ENCODE measurements at regions not wholly inside any gene's neighbourhood (a gene's known extent, or its start where the extent isn't known, plus 50 kb on each side); places are given as distances from the start of the nearest gene placed in this dataset.

DNA sequence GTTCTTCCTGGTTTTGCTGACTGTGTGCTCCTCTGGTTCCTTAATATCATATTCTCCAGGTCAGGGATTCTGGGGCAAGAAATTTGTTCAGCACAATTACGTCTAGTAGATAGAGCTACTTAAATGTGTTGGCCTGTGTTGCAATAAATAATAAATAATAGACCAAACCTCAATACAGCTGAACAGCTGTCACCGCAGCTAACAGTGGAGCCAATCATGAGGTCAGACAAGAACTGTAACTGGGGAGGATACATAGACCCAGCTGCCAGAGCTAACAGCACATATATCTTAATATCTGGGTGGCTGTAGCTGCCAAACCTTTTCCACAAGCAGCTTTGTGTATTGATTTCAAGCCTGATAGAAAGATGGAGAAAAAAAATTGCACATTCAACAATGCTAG lies 1596.3 kb upstream of the PCDH20 start:
- no peaks in the 10 kb centered on the region for H3K4me1 Mint-ChIP-seq (ENCODE audit: low read depth in 2 of 2)
- DNase-seq (ENCODE audit: low spot score), result no peak
- no peaks in the 10 kb centered on the region for H3K27me3 Mint-ChIP-seq
- no peak for ATAC-seq
- H3K36me3 Mint-ChIP-seq, result peaks cover 19% of the 10 kb centered on the region
- H3K27ac Mint-ChIP-seq, result no peak overlapping the region
- H3K9me3 Mint-ChIP-seq, result peaks cover 16% of the 10 kb centered on the region
- H3K4me3 Mint-ChIP-seq, result no peak overlapping the region

- no peaks in the 10 kb centered on the region for H3K27me3 Mint-ChIP-seq
Measured at GRCh38 chr13:63010072-63010658, 1594.5 kb upstream of the PCDH20 start.

DNA sequence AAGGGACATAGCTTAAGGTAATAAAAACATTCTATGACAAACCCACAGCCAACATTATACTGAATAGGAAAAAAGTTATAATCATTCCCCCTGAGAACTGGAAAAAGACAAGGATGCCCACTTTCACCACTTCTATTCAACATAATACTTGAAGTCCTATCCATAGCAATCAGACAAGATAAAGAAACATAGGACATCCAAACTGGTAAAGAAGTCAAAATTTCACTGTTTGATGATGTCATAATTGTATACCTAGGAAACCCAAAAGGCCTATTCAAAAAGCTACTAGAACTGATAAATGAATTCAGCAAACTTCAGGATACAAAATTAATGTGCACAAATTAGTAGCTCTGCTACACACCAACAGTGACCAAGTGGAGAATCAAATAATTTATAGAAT lies 1590.0 kb upstream of the PCDH20 start:
- Mint-ChIP-seq H3K9me3 (peaks cover 30% of the 10 kb centered on the region), H3K27me3 (no peaks in the 10 kb centered on the region), H3K36me3 (peaks cover 23% of the 10 kb centered on the region), H3K27ac (no peak overlapping the region), H3K4me1 (ENCODE audit: low read depth in 2 of 2) (no peaks in the 10 kb centered on the region), H3K4me3 (no peak overlapping the region)
- DNase-seq (ENCODE audit: low spot score), result no peak
- no peak for ATAC-seq

More at GRCh38 chr13:63010072-63010658, 1594.5 kb upstream of the PCDH20 start:
- no peak overlapping the region for H3K4me3 Mint-ChIP-seq
- H3K36me3 Mint-ChIP-seq, result peaks cover 25% of the 10 kb centered on the region
- H3K4me1 Mint-ChIP-seq (ENCODE audit: low read depth in 2 of 2), result no peaks in the 10 kb centered on the region
- ATAC-seq (no peak), DNase-seq (ENCODE audit: low spot score) (no peak)
- H3K27ac Mint-ChIP-seq, result no peak overlapping the region
- peaks cover 23% of the 10 kb centered on the region for H3K9me3 Mint-ChIP-seq

- no peak for ATAC-seq
- Mint-ChIP-seq H3K4me1 (ENCODE audit: low read depth in 2 of 2) (no peaks in the 10 kb centered on the region), H3K36me3 (no peaks in the 10 kb centered on the region), H3K9me3 (peaks cover 21% of the 10 kb centered on the region), H3K27me3 (no peaks in the 10 kb centered on the region), H3K27ac (no peak overlapping the region), H3K4me3 (no peak overlapping the region)
- no peak for DNase-seq (ENCODE audit: low spot score)
Measured at GRCh38 chr13:62997696-62998095, 1582.0 kb upstream of the PCDH20 start.

DNA sequence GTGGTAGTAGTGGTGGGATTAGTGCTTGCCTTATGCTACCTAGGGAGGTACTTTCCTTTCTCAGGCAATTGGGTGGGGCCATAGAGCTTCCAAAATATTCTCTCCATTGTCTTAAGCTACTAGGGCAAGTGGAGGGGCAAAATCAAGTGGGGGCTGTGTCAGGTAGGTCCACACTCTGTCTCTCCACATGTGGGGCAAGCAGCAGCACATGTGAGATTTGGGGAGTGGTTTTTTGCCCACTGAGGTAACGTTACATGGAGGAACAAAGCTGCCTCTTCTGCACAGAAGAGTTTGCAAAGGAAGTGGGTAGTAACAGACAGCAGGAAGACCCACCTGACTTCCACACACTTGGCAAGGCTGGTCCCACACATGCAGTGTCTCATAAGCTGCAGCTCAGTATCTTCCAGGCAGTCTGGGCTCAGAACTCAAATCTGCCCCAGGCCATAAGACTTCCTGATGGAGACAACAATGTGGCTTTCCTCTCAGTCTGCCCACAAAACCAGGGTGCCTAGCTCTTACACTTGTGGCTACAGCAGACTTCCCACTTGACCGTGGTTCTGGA lies 1581.5 kb upstream of the PCDH20 start:
- Mint-ChIP-seq H3K4me1 (ENCODE audit: low read depth in 2 of 2) (no peaks in the 10 kb centered on the region), H3K4me3 (no peak overlapping the region), H3K27ac (no peak overlapping the region), H3K9me3 (peaks cover 18% of the 10 kb centered on the region), H3K36me3 (no peaks in the 10 kb centered on the region), H3K27me3 (no peaks in the 10 kb centered on the region)
- ATAC-seq (no peak), DNase-seq (ENCODE audit: low spot score) (no peak)

GRCh38 chr13:62973804-62974203 lies 1558.2 kb upstream of the PCDH20 start:
- no peak overlapping the region for H3K4me3 Mint-ChIP-seq
- no peaks in the 10 kb centered on the region for H3K27me3 Mint-ChIP-seq
- H3K36me3 Mint-ChIP-seq, result peaks cover 12% of the 10 kb centered on the region
- no peaks in the 10 kb centered on the region for H3K4me1 Mint-ChIP-seq (ENCODE audit: low read depth in 2 of 2)
- no peak for ATAC-seq
- H3K27ac Mint-ChIP-seq, result no peak overlapping the region
- H3K9me3 Mint-ChIP-seq, result peaks cover 15% of the 10 kb centered on the region
- no peak for DNase-seq (ENCODE audit: low spot score)

DNA sequence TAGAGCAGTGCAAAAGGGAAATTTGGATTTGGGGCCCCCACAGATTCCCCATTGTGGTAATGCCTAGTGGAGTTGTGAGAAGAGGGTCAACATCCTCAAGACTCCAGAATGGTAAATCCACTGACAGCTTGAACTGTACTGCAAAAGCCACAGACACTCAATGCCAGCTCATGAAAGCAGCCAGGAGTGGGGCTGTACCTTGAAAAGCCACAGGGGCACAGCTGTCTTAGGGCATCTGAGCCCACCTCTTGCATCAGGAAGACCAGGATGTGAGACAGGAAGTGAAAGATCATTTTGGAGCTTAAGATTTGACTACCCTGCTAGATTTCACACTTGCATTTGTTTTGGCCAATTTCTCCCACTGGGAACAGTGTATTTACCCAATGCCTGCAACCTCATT lies 1548.9 kb upstream of the PCDH20 start:
- Mint-ChIP-seq H3K27ac (no peak overlapping the region), H3K9me3 (peaks cover 31% of the 10 kb centered on the region), H3K27me3 (no peaks in the 10 kb centered on the region), H3K4me3 (no peak overlapping the region), H3K4me1 (ENCODE audit: low read depth in 2 of 2) (no peaks in the 10 kb centered on the region), H3K36me3 (peaks cover 8% of the 10 kb centered on the region)
- DNase-seq (ENCODE audit: low spot score), result no peak
- no peak for ATAC-seq

- Mint-ChIP-seq H3K36me3 (peaks cover 4% of the 10 kb centered on the region), H3K9me3 (peaks cover 29% of the 10 kb centered on the region), H3K27me3 (no peaks in the 10 kb centered on the region), H3K4me3 (no peak overlapping the region), H3K4me1 (ENCODE audit: low read depth in 2 of 2) (no peaks in the 10 kb centered on the region), H3K27ac (no peak overlapping the region)
- DNase-seq (ENCODE audit: low spot score), result no peak
- ATAC-seq, result no peak
Measured at GRCh38 chr13:62960723-62961122, 1545.1 kb upstream of the PCDH20 start.

GRCh38 chr13:62933809-62934208 lies 1518.2 kb upstream of the PCDH20 start:
- no peak overlapping the region for H3K4me3 Mint-ChIP-seq
- H3K9me3 Mint-ChIP-seq, result peaks cover 17% of the 10 kb centered on the region
- H3K36me3 Mint-ChIP-seq, result peaks cover 11% of the 10 kb centered on the region
- DNase-seq (ENCODE audit: low spot score), result no peak
- H3K27ac Mint-ChIP-seq, result no peak overlapping the region
- H3K27me3 Mint-ChIP-seq, result no peaks in the 10 kb centered on the region
- H3K4me1 Mint-ChIP-seq (ENCODE audit: low read depth in 2 of 2), result no peaks in the 10 kb centered on the region
- ATAC-seq, result no peak

GRCh38 chr13:62932256-62932883 lies 1516.7 kb upstream of the PCDH20 start:
- no peaks in the 10 kb centered on the region for H3K27me3 Mint-ChIP-seq
- H3K9me3 Mint-ChIP-seq, result peaks cover 14% of the 10 kb centered on the region
- DNase-seq (ENCODE audit: low spot score) (no peak), ATAC-seq (no peak)
- no peak overlapping the region for H3K27ac Mint-ChIP-seq
- no peak overlapping the region for H3K4me3 Mint-ChIP-seq
- peaks cover 13% of the 10 kb centered on the region for H3K36me3 Mint-ChIP-seq
- H3K4me1 Mint-ChIP-seq (ENCODE audit: low read depth in 2 of 2), result no peaks in the 10 kb centered on the region

- Mint-ChIP-seq H3K4me1 (ENCODE audit: low read depth in 2 of 2) (no peaks in the 10 kb centered on the region), H3K36me3 (peaks cover 13% of the 10 kb centered on the region), H3K27me3 (no peaks in the 10 kb centered on the region), H3K9me3 (peaks cover 14% of the 10 kb centered on the region), H3K4me3 (no peak overlapping the region), H3K27ac (no peak overlapping the region)
- no peak for ATAC-seq
- no peak for DNase-seq (ENCODE audit: low spot score)
Measured at GRCh38 chr13:62931853-62932252, 1516.2 kb upstream of the PCDH20 start.

- H3K9me3 Mint-ChIP-seq, result peaks cover 8% of the 10 kb centered on the region
- peaks cover 7% of the 10 kb centered on the region for H3K36me3 Mint-ChIP-seq
- H3K27ac Mint-ChIP-seq, result no peak overlapping the region
- DNase-seq (ENCODE audit: low spot score), result no peak
- H3K4me3 Mint-ChIP-seq, result no peak overlapping the region
- ATAC-seq, result no peak
- no peaks in the 10 kb centered on the region for H3K4me1 Mint-ChIP-seq (ENCODE audit: low read depth in 2 of 2)
- H3K27me3 Mint-ChIP-seq, result no peaks in the 10 kb centered on the region
Measured at GRCh38 chr13:62924395-62924794, 1508.7 kb upstream of the PCDH20 start.

GRCh38 chr13:62920159-62920558 lies 1504.5 kb upstream of the PCDH20 start:
- Mint-ChIP-seq H3K27me3 (no peaks in the 10 kb centered on the region), H3K4me3 (no peak overlapping the region)

GRCh38 chr13:62919491-62919890 lies 1503.8 kb upstream of the PCDH20 start:
- Mint-ChIP-seq H3K36me3 (peaks cover 3% of the 10 kb centered on the region), H3K27ac (no peak overlapping the region), H3K27me3 (no peaks in the 10 kb centered on the region), H3K4me3 (no peak overlapping the region), H3K4me1 (ENCODE audit: low read depth in 2 of 2) (no peaks in the 10 kb centered on the region), H3K9me3 (peaks cover 10% of the 10 kb centered on the region)
- DNase-seq (ENCODE audit: low spot score), result peak; percentile 59
- ATAC-seq, result no peak

More at GRCh38 chr13:62920159-62920558, 1504.5 kb upstream of the PCDH20 start:
- Mint-ChIP-seq H3K27ac (no peak overlapping the region), H3K4me1 (ENCODE audit: low read depth in 2 of 2) (no peaks in the 10 kb centered on the region), H3K36me3 (no peaks in the 10 kb centered on the region), H3K9me3 (peaks cover 6% of the 10 kb centered on the region)
- ATAC-seq (no peak), DNase-seq (ENCODE audit: low spot score) (no peak)

Data from natural killer cell treated with Interleukin-12 subunit alpha and Interleukin-12 subunit beta and Interleukin-15 and Interleukin-18, amount 100 ng/mL, for 72 hours (primary cell).